ENCODE measurements at regions not wholly inside any gene's neighbourhood (a gene's known extent, or its start where the extent isn't known, plus 50 kb on each side); places are given as distances from the start of the nearest gene placed in this dataset.

DNA sequence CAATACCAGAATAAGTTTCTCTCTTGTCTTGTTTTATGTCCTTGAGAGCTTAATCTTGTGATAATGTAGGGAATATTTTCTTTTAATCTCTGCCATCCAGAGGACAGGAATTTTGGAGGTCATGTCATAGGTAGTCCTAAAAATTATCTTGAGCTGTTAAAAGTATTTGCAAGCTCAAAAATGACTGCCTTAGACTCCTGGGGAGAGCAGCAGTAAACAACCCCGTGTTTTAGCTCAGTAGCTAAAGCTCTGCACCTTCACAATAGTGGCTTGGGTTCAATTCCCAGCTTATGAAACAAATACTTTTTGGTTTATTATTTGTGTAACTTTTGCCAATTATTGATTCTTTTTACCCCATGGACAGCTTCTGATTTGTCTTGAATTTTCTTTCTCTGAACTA, 99.4 kb upstream of the OLFM3 start:
- Histone ChIP-seq H3K4me3 (IDR thresholded peaks at IDR 0.05; ENCODE audit: insufficient read depth, low read depth, low read length) (no peak overlapping the region), H3K9ac (no peak overlapping the region), H2AFZ (ENCODE audit: low read depth) (no peak overlapping the region), H3K4me2 (no peak overlapping the region), H3K36me3 (ENCODE audit: insufficient read depth) (no peaks in the 10 kb centered on the region), H4K20me1 (ENCODE audit: insufficient read depth) (no peaks in the 10 kb centered on the region), H3K79me2 (ENCODE audit: insufficient read depth, low read depth) (no peaks in the 10 kb centered on the region), H3K4me1 (ENCODE audit: low read depth, poor library complexity, severe bottlenecking) (no peaks in the 10 kb centered on the region), H3K27me3 (ENCODE audit: insufficient read depth, low read depth) (no peaks in the 10 kb centered on the region), H3K27ac (no peak overlapping the region)
- TF ChIP-seq, protein P1, sequence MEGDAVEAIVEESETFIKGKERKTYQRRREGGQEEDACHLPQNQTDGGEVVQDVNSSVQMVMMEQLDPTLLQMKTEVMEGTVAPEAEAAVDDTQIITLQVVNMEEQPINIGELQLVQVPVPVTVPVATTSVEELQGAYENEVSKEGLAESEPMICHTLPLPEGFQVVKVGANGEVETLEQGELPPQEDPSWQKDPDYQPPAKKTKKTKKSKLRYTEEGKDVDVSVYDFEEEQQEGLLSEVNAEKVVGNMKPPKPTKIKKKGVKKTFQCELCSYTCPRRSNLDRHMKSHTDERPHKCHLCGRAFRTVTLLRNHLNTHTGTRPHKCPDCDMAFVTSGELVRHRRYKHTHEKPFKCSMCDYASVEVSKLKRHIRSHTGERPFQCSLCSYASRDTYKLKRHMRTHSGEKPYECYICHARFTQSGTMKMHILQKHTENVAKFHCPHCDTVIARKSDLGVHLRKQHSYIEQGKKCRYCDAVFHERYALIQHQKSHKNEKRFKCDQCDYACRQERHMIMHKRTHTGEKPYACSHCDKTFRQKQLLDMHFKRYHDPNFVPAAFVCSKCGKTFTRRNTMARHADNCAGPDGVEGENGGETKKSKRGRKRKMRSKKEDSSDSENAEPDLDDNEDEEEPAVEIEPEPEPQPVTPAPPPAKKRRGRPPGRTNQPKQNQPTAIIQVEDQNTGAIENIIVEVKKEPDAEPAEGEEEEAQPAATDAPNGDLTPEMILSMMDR (conservative IDR thresholded peaks at IDR 0.05; ENCODE audit: low read depth, low read length) = no peak

DNA sequence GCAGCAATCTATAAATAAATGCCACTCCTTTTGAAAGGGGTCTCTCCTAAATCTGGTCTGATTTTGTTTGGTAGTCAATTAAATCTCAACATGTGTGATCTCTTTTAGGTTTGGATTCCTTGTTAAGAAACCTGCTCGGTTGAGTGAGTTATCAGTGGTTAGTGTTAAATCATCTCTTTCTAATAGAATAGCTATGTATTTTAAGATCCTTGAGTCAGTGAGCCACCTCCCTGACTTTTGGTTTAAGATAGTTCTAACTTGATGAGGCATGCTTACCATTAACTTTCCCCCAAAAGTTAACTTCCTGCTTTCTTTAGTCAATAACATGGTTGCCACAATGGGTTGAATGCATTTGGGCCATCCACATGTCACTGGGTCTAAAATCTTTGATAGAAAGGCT, 93.1 kb upstream of the OLFM3 start:
- Histone ChIP-seq H3K27ac (no peak overlapping the region), H4K20me1 (ENCODE audit: insufficient read depth) (no peaks in the 10 kb centered on the region), H3K9ac (no peak overlapping the region), H2AFZ (ENCODE audit: low read depth) (no peak overlapping the region), H3K27me3 (ENCODE audit: insufficient read depth, low read depth) (no peaks in the 10 kb centered on the region), H3K36me3 (ENCODE audit: insufficient read depth) (no peaks in the 10 kb centered on the region), H3K79me2 (ENCODE audit: insufficient read depth, low read depth) (no peaks in the 10 kb centered on the region), H3K4me3 (IDR thresholded peaks at IDR 0.05; ENCODE audit: insufficient read depth, low read depth, low read length) (no peak overlapping the region), H3K4me1 (ENCODE audit: low read depth, poor library complexity, severe bottlenecking) (no peaks in the 10 kb centered on the region), H3K4me2 (no peak overlapping the region)
- TF ChIP-seq, protein P1 (conservative IDR thresholded peaks at IDR 0.05; ENCODE audit: low read depth, low read length) = no peak

DNA sequence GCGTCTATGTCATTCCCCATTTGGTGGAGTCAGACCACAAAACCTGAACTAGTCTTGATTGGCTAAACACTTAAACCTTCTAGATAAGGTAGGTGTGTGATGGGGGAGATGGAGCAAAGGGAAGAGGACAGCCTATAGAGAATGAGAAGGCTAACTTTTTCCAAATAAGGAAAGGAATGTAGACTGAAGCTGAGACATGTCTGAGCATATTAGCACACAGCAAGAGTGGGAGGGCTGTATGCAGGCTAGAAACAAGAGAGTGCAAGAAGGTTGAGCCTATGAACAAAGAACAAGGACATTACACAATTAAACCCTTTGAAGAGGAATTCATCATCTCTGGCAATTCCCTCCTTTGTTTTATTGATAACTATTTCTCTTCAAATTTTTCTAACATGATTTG, 89.2 kb upstream of the OLFM3 start:
- Histone ChIP-seq H3K27me3 (ENCODE audit: insufficient read depth, low read depth) (no peaks in the 10 kb centered on the region), H3K79me2 (ENCODE audit: insufficient read depth, low read depth) (no peaks in the 10 kb centered on the region), H4K20me1 (ENCODE audit: insufficient read depth) (no peaks in the 10 kb centered on the region), H2AFZ (ENCODE audit: low read depth) (no peak overlapping the region), H3K9ac (no peak overlapping the region), H3K4me1 (ENCODE audit: low read depth, poor library complexity, severe bottlenecking) (no peaks in the 10 kb centered on the region), H3K4me2 (no peak overlapping the region), H3K36me3 (ENCODE audit: insufficient read depth) (no peaks in the 10 kb centered on the region), H3K4me3 (IDR thresholded peaks at IDR 0.05; ENCODE audit: insufficient read depth, low read depth, low read length) (no peak overlapping the region), H3K27ac (no peak overlapping the region)
- TF ChIP-seq, protein P1 (conservative IDR thresholded peaks at IDR 0.05; ENCODE audit: low read depth, low read length) = no peak

DNA sequence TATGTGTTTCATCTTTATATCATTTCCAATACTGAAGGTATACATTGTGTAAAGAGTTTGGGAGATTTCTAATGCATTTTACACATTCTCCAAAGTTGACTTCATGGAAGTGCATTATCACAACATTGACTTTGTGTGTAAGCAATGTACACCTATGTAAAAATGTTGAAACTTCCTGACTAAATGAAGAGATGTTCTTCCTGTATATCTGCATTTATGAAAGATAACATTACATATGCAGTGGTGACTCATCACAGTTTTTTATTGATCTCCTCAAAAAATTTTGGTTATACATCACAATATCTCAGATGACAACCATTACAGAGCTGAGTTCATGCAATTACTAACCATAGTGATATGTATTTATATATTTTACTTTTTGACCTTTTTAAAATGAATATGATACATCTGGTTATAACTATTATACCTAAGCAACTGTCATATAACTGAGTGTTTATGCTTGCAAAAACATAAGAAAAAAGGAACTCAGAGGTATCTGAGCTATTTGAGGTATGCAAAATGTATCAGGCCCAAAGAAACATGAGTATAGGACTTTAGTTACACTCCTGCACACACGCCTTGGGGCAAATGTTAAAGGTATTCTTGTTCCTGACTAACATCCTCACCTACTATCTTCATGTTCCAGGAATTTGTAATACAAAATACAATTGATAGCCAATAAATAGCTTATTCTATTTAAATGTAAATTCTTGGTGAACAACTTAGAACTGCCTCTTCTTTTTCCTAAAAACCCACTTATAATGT, 88.2 kb upstream of the OLFM3 start:
- H2AFZ ChIP-seq (ENCODE audit: low read depth) = no peak overlapping the region
- no peaks in the 10 kb centered on the region for H3K4me1 ChIP-seq (ENCODE audit: low read depth, poor library complexity, severe bottlenecking)
- H3K9ac ChIP-seq = no peak overlapping the region
- TF ChIP-seq, protein P1 (conservative IDR thresholded peaks at IDR 0.05; ENCODE audit: low read depth, low read length) = no peak
- no peak overlapping the region for H3K4me2 ChIP-seq
- no peaks in the 10 kb centered on the region for H3K79me2 ChIP-seq (ENCODE audit: insufficient read depth, low read depth)
- H3K36me3 ChIP-seq (ENCODE audit: insufficient read depth) = no peaks in the 10 kb centered on the region
- no peak overlapping the region for H3K4me3 ChIP-seq (IDR thresholded peaks at IDR 0.05; ENCODE audit: insufficient read depth, low read depth, low read length)
- no peak overlapping the region for H3K27ac ChIP-seq
- no peaks in the 10 kb centered on the region for H3K27me3 ChIP-seq (ENCODE audit: insufficient read depth, low read depth)
- H4K20me1 ChIP-seq (ENCODE audit: insufficient read depth) = no peaks in the 10 kb centered on the region

Data from KMS-11 (cell line).